ENCODE measurements at regions not wholly inside any gene's neighbourhood (a gene's known extent, or its start where the extent isn't known, plus 50 kb on each side); places are given as distances from the start of the nearest gene placed in this dataset.

- H3K27ac ChIP-seq (ENCODE audit: low read depth, low read length), result no peak overlapping the region
- no peaks in the 10 kb centered on the region for H3K36me3 ChIP-seq (ENCODE audit: control insufficient read depth, insufficient read depth, low read length)
- H3K9me3 ChIP-seq (ENCODE audit: control insufficient read depth, insufficient read depth, low read depth, low read length), result no peaks in the 10 kb centered on the region
- H3K4me3 ChIP-seq (ENCODE audit: low read depth, low read length), result no peak overlapping the region
- H3K27me3 ChIP-seq (ENCODE audit: control insufficient read depth, insufficient read depth, low read length), result no peaks in the 10 kb centered on the region
- no peak overlapping the region for H3K9ac ChIP-seq (ENCODE audit: low read length)
- no peaks in the 10 kb centered on the region for H3K4me1 ChIP-seq (ENCODE audit: control insufficient read depth, insufficient read depth, low read length)
These were observed 75.5 kb upstream of the LRIG3 start for GRCh38 chr12:58995666-58996363.

- Histone ChIP-seq H3K4me3 (ENCODE audit: low read depth, low read length) (no peak overlapping the region), H3K27me3 (ENCODE audit: control insufficient read depth, insufficient read depth, low read length) (no peaks in the 10 kb centered on the region), H3K36me3 (ENCODE audit: control insufficient read depth, insufficient read depth, low read length) (no peaks in the 10 kb centered on the region), H3K9ac (ENCODE audit: low read length) (no peak overlapping the region), H3K27ac (ENCODE audit: low read depth, low read length) (no peak overlapping the region), H3K9me3 (ENCODE audit: control insufficient read depth, insufficient read depth, low read depth, low read length) (peaks cover 16% of the 10 kb centered on the region), H3K4me1 (ENCODE audit: control insufficient read depth, insufficient read depth, low read length) (no peaks in the 10 kb centered on the region)
These were observed 68.5 kb upstream of the LRIG3 start for GRCh38 chr12:58988643-58989344.

- Histone ChIP-seq H3K9me3 (ENCODE audit: control insufficient read depth, insufficient read depth, low read depth, low read length) (no peaks in the 10 kb centered on the region), H3K9ac (ENCODE audit: low read length) (no peak overlapping the region), H3K36me3 (ENCODE audit: control insufficient read depth, insufficient read depth, low read length) (no peaks in the 10 kb centered on the region), H3K4me1 (ENCODE audit: control insufficient read depth, insufficient read depth, low read length) (no peaks in the 10 kb centered on the region), H3K4me3 (ENCODE audit: low read depth, low read length) (no peak overlapping the region), H3K27ac (ENCODE audit: low read depth, low read length) (no peak overlapping the region), H3K27me3 (ENCODE audit: control insufficient read depth, insufficient read depth, low read length) (no peaks in the 10 kb centered on the region)
These were observed 61.7 kb upstream of the LRIG3 start for GRCh38 chr12:58981961-58982360.

GRCh38 chr12:58980768-58981167, 60.5 kb upstream of the LRIG3 start:
- Histone ChIP-seq H3K27me3 (ENCODE audit: control insufficient read depth, insufficient read depth, low read length) (no peaks in the 10 kb centered on the region), H3K27ac (ENCODE audit: low read depth, low read length) (no peak overlapping the region), H3K36me3 (ENCODE audit: control insufficient read depth, insufficient read depth, low read length) (no peaks in the 10 kb centered on the region), H3K9me3 (ENCODE audit: control insufficient read depth, insufficient read depth, low read depth, low read length) (no peaks in the 10 kb centered on the region), H3K9ac (ENCODE audit: low read length) (no peak overlapping the region), H3K4me1 (ENCODE audit: control insufficient read depth, insufficient read depth, low read length) (no peaks in the 10 kb centered on the region), H3K4me3 (ENCODE audit: low read depth, low read length) (no peak overlapping the region)

GRCh38 chr12:58978717-58979116, 58.4 kb upstream of the LRIG3 start:
- H3K9me3 ChIP-seq (ENCODE audit: control insufficient read depth, insufficient read depth, low read depth, low read length), result no peaks in the 10 kb centered on the region
- no peaks in the 10 kb centered on the region for H3K27me3 ChIP-seq (ENCODE audit: control insufficient read depth, insufficient read depth, low read length)
- H3K9ac ChIP-seq (ENCODE audit: low read length), result no peak overlapping the region
- no peaks in the 10 kb centered on the region for H3K36me3 ChIP-seq (ENCODE audit: control insufficient read depth, insufficient read depth, low read length)
- no peak overlapping the region for H3K4me3 ChIP-seq (ENCODE audit: low read depth, low read length)
- no peaks in the 10 kb centered on the region for H3K4me1 ChIP-seq (ENCODE audit: control insufficient read depth, insufficient read depth, low read length)
- H3K27ac ChIP-seq (ENCODE audit: low read depth, low read length), result no peak overlapping the region

- H3K9me3 ChIP-seq (ENCODE audit: control insufficient read depth, insufficient read depth, low read depth, low read length), result no peaks in the 10 kb centered on the region
- no peak overlapping the region for H3K27ac ChIP-seq (ENCODE audit: low read depth, low read length)
- no peaks in the 10 kb centered on the region for H3K27me3 ChIP-seq (ENCODE audit: control insufficient read depth, insufficient read depth, low read length)
- no peak overlapping the region for H3K4me3 ChIP-seq (ENCODE audit: low read depth, low read length)
- H3K36me3 ChIP-seq (ENCODE audit: control insufficient read depth, insufficient read depth, low read length), result no peaks in the 10 kb centered on the region
- no peaks in the 10 kb centered on the region for H3K4me1 ChIP-seq (ENCODE audit: control insufficient read depth, insufficient read depth, low read length)
- no peak overlapping the region for H3K9ac ChIP-seq (ENCODE audit: low read length)
These were observed 57.2 kb upstream of the LRIG3 start for GRCh38 chr12:58977476-58977875.

- Histone ChIP-seq H3K27me3 (ENCODE audit: control insufficient read depth, insufficient read depth, low read length) (no peaks in the 10 kb centered on the region), H3K9me3 (ENCODE audit: control insufficient read depth, insufficient read depth, low read depth, low read length) (no peaks in the 10 kb centered on the region), H3K4me1 (ENCODE audit: control insufficient read depth, insufficient read depth, low read length) (no peaks in the 10 kb centered on the region), H3K9ac (ENCODE audit: low read length) (no peak overlapping the region), H3K27ac (ENCODE audit: low read depth, low read length) (no peak overlapping the region), H3K36me3 (ENCODE audit: control insufficient read depth, insufficient read depth, low read length) (no peaks in the 10 kb centered on the region), H3K4me3 (ENCODE audit: low read depth, low read length) (no peak overlapping the region)
These were observed 55.8 kb upstream of the LRIG3 start for GRCh38 chr12:58976146-58976545.
